ENCODE measurements at regions not wholly inside any gene's neighbourhood (a gene's known extent, or its start where the extent isn't known, plus 50 kb on each side); places are given as distances from the start of the nearest gene placed in this dataset.

DNA sequence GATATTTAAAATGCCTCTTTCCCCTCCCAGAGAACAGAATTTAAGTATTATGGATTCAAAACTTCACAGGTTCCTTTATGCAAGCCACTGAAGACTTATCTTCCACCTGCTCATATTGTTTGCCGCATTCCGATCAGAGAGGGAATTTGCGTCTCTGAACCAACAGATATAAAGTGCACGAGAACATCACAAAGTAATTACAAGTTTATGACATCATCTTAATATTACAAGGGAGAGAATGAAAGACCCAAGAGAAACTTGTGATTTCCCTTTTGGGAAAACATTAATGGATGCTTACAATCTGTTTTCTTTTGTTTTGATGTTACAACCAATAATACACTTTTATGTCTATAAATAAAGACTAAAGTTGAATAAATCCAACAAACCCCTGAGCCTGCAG, 631.0 kb downstream of the BCL11A start:
- no peak for ATAC-seq
- Histone ChIP-seq H3K27me3 (peaks cover 0 to 6% (median 0%) of the 10 kb centered on the region in 7 donors), H3K36me3 (no peaks in the 10 kb centered on the region), H3K9me3 (no peaks in the 10 kb centered on the region), H3K27ac (no peak overlapping the region), H3K4me3 (no peak overlapping the region), H3K4me1 (no peaks in the 10 kb centered on the region)
- intact Hi-C loops (cut with DNase I): no loop called here
- no peak for DNase-seq
- 91 to 94% methylated on average over 4 of the region's 4 CpGs for WGBS, 2 donors
- TF ChIP-seq, protein P1, sequence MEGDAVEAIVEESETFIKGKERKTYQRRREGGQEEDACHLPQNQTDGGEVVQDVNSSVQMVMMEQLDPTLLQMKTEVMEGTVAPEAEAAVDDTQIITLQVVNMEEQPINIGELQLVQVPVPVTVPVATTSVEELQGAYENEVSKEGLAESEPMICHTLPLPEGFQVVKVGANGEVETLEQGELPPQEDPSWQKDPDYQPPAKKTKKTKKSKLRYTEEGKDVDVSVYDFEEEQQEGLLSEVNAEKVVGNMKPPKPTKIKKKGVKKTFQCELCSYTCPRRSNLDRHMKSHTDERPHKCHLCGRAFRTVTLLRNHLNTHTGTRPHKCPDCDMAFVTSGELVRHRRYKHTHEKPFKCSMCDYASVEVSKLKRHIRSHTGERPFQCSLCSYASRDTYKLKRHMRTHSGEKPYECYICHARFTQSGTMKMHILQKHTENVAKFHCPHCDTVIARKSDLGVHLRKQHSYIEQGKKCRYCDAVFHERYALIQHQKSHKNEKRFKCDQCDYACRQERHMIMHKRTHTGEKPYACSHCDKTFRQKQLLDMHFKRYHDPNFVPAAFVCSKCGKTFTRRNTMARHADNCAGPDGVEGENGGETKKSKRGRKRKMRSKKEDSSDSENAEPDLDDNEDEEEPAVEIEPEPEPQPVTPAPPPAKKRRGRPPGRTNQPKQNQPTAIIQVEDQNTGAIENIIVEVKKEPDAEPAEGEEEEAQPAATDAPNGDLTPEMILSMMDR (IDR thresholded peaks at IDR 0.05): no peak

DNA sequence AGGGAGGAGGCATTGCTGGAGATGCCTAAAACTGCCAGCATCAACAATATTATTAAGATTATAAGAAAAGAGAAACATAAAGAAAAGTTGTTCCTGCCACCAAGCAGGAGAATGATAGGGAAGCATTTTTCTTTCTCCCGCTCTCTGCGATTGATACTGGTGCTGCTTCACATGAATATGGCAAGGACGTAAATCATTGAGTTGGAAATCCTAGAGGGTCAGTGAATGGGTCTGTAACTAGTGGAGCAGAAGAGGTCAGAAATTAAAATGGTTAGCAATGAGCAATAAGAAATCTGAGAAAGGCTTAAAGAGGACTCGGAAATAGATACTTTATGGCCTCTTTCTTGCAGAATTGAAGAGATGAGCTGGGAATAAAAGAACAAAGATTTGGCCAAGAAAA, 631.7 kb downstream of the BCL11A start:
- DNase-seq (no peak), ATAC-seq (no peak)
- no peak overlapping the region for H3K27ac ChIP-seq
- TF ChIP-seq, protein P1 (IDR thresholded peaks at IDR 0.05): no peak
- no peaks in the 10 kb centered on the region for H3K9me3 ChIP-seq
- H3K4me3 ChIP-seq: no peak overlapping the region
- H3K27me3 ChIP-seq: peaks cover 0 to 9% (median 0%) of the 10 kb centered on the region in 7 donors
- 90 to 95% methylated on average over 4 of the region's 4 CpGs for WGBS, 2 donors
- intact Hi-C loops (cut with DNase I): no loop called here
- no peaks in the 10 kb centered on the region for H3K4me1 ChIP-seq
- H3K36me3 ChIP-seq: no peaks in the 10 kb centered on the region

DNA sequence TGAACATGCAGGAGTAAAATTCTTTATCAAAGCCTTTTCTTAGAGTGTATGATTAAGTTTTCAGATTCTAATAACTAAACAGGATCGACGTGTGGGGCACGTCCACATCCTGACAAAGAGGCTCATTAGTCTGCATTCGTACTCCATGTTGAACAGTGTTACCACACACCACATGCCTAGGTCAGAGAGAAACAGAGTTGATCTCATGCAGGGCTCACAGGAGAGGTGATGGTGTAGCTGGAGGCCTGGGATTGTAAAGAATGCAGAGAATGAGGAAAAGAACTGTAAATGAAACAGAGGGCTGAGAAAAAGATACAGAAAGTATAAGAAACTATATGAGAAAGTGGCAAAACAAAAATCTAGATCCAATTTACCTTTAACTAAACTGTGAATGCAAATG, 632.5 kb downstream of the BCL11A start:
- no peaks in the 10 kb centered on the region for H3K4me1 ChIP-seq
- DNase-seq: no peak
- no peak for ATAC-seq
- TF ChIP-seq, protein P1 (IDR thresholded peaks at IDR 0.05): no peak
- no peak overlapping the region for H3K4me3 ChIP-seq
- no peak overlapping the region for H3K27ac ChIP-seq
- WGBS, 2 donors: 77 to 83% methylated on average over 4 of the region's 4 CpGs
- H3K9me3 ChIP-seq: no peaks in the 10 kb centered on the region
- H3K36me3 ChIP-seq: no peaks in the 10 kb centered on the region
- peaks cover 0 to 9% (median 0%) of the 10 kb centered on the region in 7 donors for H3K27me3 ChIP-seq
- intact Hi-C loops (cut with DNase I): no loop called here

DNA sequence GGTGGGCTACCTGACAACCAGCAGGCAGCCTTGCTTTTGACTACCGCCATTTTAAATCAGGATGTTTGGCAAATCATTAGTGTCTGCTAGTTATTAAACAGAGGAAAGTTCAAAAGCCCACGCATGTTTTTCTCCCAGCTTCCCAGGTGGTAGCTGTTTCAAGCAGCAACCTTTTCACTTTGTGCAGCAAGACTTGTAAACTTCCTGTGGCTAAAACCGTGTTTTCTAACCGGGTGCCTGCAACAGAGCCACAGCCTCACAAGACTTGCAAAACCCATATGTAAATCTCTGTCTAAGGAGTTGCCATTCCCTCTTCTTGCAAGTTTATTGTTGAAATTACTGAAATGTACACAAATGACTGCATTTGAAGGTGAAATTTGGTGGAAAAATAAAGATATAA, 633.1 kb downstream of the BCL11A start:
- Histone ChIP-seq H3K36me3 (no peaks in the 10 kb centered on the region), H3K4me3 (no peak overlapping the region), H3K4me1 (no peaks in the 10 kb centered on the region), H3K9me3 (no peaks in the 10 kb centered on the region), H3K27ac (no peak overlapping the region), H3K27me3 (peaks cover 0 to 9% (median 0%) of the 10 kb centered on the region in 7 donors)
- TF ChIP-seq, protein P1 (IDR thresholded peaks at IDR 0.05): no peak
- ATAC-seq (no peak), DNase-seq (no peak)
- intact Hi-C loops (cut with DNase I): no loop called here
- WGBS, 2 donors: 75 to 80% methylated on average over 4 of the region's 4 CpGs

Measured in heart right ventricle (tissue), 16 donors.